ENCODE measurements at regions not wholly inside any gene's neighbourhood (a gene's known extent, or its start where the extent isn't known, plus 50 kb on each side); places are given as distances from the start of the nearest gene placed in this dataset.
"Not testable (repeated sequence)": the region's sequence is repeated elsewhere in the genome, so short reads cannot be mapped to it uniquely, and the experiment has no call there.

DNA sequence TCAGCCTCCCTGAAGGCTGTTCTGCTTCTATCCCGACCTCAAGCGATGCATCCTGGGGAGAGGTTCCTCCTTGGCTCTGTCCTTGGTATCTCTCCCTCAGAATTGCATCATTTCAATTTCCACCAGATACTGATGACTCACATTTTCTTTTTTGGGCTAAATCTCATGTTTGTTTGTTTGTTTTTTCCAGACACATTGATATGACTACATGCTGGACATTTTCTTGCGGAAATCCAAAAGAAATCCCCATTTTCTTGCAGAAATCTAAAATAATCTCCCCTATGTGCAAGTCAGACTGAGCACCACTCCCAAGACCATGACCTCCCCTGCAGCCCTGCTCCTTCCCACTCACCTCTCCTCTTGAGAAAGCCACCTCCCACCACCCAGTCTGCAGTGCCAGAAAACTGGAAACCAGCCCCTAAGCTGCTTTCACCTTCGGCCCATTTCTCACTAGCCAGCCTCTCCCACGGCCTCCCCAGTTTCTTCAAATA lies 260.2 kb upstream of the PRKCQ start:
- H3K4me3 ChIP-seq (ENCODE audit: low read depth, low read length): no peak overlapping the region
- TF ChIP-seq, protein P1, sequence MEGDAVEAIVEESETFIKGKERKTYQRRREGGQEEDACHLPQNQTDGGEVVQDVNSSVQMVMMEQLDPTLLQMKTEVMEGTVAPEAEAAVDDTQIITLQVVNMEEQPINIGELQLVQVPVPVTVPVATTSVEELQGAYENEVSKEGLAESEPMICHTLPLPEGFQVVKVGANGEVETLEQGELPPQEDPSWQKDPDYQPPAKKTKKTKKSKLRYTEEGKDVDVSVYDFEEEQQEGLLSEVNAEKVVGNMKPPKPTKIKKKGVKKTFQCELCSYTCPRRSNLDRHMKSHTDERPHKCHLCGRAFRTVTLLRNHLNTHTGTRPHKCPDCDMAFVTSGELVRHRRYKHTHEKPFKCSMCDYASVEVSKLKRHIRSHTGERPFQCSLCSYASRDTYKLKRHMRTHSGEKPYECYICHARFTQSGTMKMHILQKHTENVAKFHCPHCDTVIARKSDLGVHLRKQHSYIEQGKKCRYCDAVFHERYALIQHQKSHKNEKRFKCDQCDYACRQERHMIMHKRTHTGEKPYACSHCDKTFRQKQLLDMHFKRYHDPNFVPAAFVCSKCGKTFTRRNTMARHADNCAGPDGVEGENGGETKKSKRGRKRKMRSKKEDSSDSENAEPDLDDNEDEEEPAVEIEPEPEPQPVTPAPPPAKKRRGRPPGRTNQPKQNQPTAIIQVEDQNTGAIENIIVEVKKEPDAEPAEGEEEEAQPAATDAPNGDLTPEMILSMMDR (IDR thresholded peaks at IDR 0.05; ENCODE audit: low read depth, low read length, missing control alignments): no peak
- DNase-seq (ENCODE audit: low read depth): no peak

DNA sequence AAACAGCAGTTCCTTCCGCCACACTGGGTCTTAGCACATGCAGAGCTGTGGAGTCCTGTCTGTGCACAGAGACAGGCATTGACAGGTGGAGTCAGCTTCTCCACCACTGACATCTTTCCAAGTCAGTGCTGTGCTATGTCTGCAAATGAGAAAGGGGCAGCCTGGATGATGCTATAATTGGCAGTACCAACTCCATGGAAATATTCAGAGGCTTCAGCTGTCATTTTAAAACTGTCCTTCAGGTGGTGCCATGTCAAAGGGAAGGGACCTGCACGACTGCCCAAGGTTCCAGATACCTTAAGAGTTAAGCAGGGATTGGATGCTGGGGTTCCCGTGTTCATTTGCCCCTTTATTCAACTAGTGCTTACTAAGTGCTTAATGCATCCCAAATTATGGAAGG lies 258.0 kb upstream of the PRKCQ start:
- DNase-seq (ENCODE audit: low read depth): no peak
- TF ChIP-seq, protein P1 (IDR thresholded peaks at IDR 0.05; ENCODE audit: low read depth, low read length, missing control alignments): peak; percentile 30
- H3K4me3 ChIP-seq (ENCODE audit: low read depth, low read length): no peak overlapping the region

DNA sequence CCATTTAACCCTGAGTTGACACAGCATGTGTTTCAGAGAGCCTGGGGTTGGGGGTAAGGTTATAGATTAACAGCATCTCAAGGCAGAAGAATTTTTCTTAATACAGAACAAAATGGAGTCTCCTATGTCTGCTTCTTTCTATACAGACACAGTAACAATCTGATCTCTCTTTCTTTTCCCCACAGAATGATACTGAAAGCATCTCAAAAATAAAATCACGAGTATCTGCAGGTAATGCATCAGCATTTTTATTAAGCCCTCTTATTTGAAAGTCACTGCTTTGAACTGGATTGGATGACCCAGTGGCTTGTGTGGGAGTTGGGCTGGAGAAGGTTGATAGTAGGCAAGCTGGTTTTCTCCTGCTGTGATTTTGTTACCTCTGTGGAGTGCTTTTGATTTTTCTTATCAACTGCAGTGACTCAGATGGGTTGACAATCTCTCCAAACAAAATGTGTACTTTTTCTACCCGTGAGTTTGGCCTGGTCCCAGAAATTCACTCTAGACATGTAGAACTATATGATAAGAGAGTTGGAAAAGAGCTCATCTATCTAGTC lies 253.5 kb upstream of the PRKCQ start:
- TF ChIP-seq, protein P1 (IDR thresholded peaks at IDR 0.05; ENCODE audit: low read depth, low read length, missing control alignments): no peak
- DNase-seq (ENCODE audit: low read depth): no peak
- no peak overlapping the region for H3K4me3 ChIP-seq (ENCODE audit: low read depth, low read length)

DNA sequence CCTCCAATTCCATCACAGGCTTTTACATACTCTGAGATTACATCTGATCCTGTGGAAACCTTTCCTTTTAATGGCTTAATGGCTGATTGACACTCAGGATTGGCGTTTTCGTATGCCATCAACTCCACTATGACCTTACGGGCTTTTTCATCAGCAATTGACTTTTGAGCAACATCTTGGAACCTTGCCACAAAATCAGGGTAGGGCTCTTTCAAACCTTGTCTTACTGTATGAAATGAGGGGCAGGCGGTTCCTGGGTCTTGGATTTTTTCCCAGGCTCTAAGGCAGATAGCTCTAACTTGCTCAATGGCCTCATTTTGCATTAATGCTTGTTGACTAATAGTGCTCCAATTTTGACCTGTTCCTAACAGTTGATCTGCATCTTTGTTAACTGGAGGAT lies 250.9 kb upstream of the PRKCQ start:
- H3K4me3 ChIP-seq (ENCODE audit: low read depth, low read length); DNase-seq (ENCODE audit: low read depth): not testable (repeated sequence)

DNA sequence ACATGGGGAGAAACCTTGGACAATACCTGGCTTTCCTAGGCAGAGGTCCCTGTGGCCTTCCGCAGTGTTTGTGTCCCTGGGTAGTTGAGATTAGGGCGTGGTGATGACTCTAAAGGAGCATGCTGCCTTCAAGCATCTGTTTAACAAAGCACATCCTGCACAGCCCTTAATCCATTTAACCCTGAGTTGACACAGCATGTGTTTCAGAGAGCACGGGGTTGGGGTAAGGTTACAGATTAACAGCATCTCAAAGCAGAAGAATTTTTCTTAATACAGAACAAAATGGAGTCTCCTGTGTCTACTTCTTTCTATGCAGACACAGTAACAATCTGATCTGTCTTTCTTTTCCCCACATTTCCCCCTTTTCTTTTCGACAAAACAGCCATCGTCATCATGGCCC lies 244.7 kb upstream of the PRKCQ start:
- not testable (repeated sequence) for DNase-seq (ENCODE audit: low read depth); H3K4me3 ChIP-seq (ENCODE audit: low read depth, low read length)

DNA sequence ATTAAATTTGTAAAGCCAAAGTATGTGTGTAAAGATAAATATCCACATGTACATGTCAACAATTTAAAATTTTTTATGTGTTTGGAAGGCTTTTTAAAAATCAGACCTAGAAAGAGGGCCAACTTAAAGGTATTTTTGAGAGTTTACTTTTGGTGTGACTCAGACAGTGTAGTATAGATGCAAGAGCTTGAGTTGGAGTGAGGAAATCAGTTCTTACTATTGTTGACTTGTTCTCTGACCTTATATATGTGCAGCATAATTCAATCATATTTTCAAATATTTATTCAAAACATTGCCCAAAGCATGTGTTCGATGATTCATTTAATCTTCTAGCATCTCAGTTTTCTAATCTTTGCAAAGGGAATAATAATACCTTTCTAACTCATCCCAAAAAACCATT lies 243.7 kb upstream of the PRKCQ start:
- H3K4me3 ChIP-seq (ENCODE audit: low read depth, low read length): no peak overlapping the region
- DNase-seq (ENCODE audit: low read depth): no peak
- TF ChIP-seq, protein P1 (IDR thresholded peaks at IDR 0.05; ENCODE audit: low read depth, low read length, missing control alignments): no peak

DNA sequence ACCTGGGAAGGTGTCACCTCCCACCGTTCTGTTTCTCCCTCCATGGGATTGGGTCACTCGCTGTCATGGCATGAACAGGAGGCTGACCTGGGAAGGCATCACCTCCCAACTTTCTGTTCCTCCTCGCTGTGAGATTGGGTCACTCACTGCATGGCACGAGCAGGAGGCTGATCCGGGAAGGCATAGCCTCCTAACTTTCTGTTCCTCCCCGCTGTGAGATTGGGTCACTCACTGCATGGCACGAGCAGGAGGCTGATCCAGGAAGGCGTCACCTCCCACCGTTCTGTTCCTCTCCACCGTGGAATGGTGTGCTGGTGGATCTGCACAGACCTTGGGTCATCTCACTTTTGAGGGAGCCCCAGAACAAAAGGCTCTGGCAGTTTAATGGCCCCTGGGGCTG lies 239.2 kb upstream of the PRKCQ start:
- DNase-seq (ENCODE audit: low read depth): no peak
- TF ChIP-seq, protein P1 (IDR thresholded peaks at IDR 0.05; ENCODE audit: low read depth, low read length, missing control alignments): no peak
- H3K4me3 ChIP-seq (ENCODE audit: low read depth, low read length): no peak overlapping the region

DNA sequence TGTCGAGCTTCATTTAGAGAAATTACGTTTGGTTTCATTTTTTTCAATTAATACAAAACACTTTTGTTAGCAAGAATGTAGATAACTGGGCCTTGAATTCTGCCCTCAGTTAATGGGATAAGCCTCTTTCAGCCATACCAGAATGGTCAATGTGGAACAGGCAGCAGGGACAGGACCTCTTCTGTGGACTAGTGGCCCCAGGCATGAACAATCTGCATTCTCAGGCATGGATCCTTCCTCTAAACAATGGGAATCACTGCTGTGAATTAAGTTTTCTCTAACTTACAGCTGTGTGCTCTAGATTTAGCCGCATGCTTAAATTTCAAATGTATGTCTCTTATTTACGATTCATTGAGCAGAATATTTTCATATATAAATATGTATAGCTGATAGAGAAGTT lies 237.7 kb upstream of the PRKCQ start:
- TF ChIP-seq, protein P1 (IDR thresholded peaks at IDR 0.05; ENCODE audit: low read depth, low read length, missing control alignments): no peak
- H3K4me3 ChIP-seq (ENCODE audit: low read depth, low read length): no peak overlapping the region
- no peak for DNase-seq (ENCODE audit: low read depth)

Data from GM12864 (cell line).